ENCODE measurements at regions not wholly inside any gene's neighbourhood (a gene's known extent, or its start where the extent isn't known, plus 50 kb on each side); places are given as distances from the start of the nearest gene placed in this dataset.

- no peak for TF ChIP-seq POLR2A (IDR thresholded peaks at IDR 0.05)
- no peak for TF ChIP-seq CTCF (IDR thresholded peaks at IDR 0.05)
- no peak overlapping the region for H3K27ac ChIP-seq
- H3K27me3 ChIP-seq, result no peaks in the 10 kb centered on the region
- H3K9me3 ChIP-seq, result no peaks in the 10 kb centered on the region
- H3K4me1 ChIP-seq, result no peaks in the 10 kb centered on the region
- H3K36me3 ChIP-seq, result no peaks in the 10 kb centered on the region
- H3K4me3 ChIP-seq, result no peak overlapping the region
- no peak for DNase-seq
These were observed 260.1 kb upstream of the MTNR1B start for GRCh38 chr11:92709329-92709728.

GRCh38 chr11:92711926-92712325 lies 257.5 kb upstream of the MTNR1B start:
- Histone ChIP-seq H3K36me3 (no peaks in the 10 kb centered on the region), H3K9me3 (no peaks in the 10 kb centered on the region), H3K27ac (no peak overlapping the region), H3K4me1 (no peaks in the 10 kb centered on the region), H3K4me3 (no peak overlapping the region), H3K27me3 (no peaks in the 10 kb centered on the region)
- no peak for DNase-seq
- TF ChIP-seq CTCF (IDR thresholded peaks at IDR 0.05) (no peak), POLR2A (IDR thresholded peaks at IDR 0.05) (no peak)

GRCh38 chr11:92714111-92714510 lies 255.3 kb upstream of the MTNR1B start:
- H3K9me3 ChIP-seq, result no peaks in the 10 kb centered on the region
- no peak overlapping the region for H3K4me3 ChIP-seq
- H3K27me3 ChIP-seq, result no peaks in the 10 kb centered on the region
- no peak for DNase-seq
- H3K4me1 ChIP-seq, result no peaks in the 10 kb centered on the region
- H3K27ac ChIP-seq, result no peak overlapping the region
- TF ChIP-seq POLR2A (IDR thresholded peaks at IDR 0.05) (no peak), CTCF (IDR thresholded peaks at IDR 0.05) (no peak)
- no peaks in the 10 kb centered on the region for H3K36me3 ChIP-seq

GRCh38 chr11:92717240-92717639 lies 252.2 kb upstream of the MTNR1B start:
- Histone ChIP-seq H3K36me3 (no peaks in the 10 kb centered on the region), H3K27ac (no peak overlapping the region), H3K27me3 (no peaks in the 10 kb centered on the region), H3K4me3 (no peak overlapping the region), H3K9me3 (no peaks in the 10 kb centered on the region), H3K4me1 (no peaks in the 10 kb centered on the region)
- TF ChIP-seq CTCF (IDR thresholded peaks at IDR 0.05), result no peak
- no peak for TF ChIP-seq POLR2A (IDR thresholded peaks at IDR 0.05)
- DNase-seq, result no peak

- no peak for DNase-seq
- no peaks in the 10 kb centered on the region for H3K36me3 ChIP-seq
These were observed 249.1 kb upstream of the MTNR1B start for GRCh38 chr11:92720385-92720784.

More at GRCh38 chr11:92720385-92720784, 249.1 kb upstream of the MTNR1B start:
- TF ChIP-seq CTCF (IDR thresholded peaks at IDR 0.05), result no peak
- no peak for TF ChIP-seq POLR2A (IDR thresholded peaks at IDR 0.05)
- no peak overlapping the region for H3K4me3 ChIP-seq
- H3K27ac ChIP-seq, result no peak overlapping the region
- no peaks in the 10 kb centered on the region for H3K9me3 ChIP-seq
- no peaks in the 10 kb centered on the region for H3K4me1 ChIP-seq
- no peaks in the 10 kb centered on the region for H3K27me3 ChIP-seq

Measured in Peyer's patch (tissue), 4 donors.